HCT116 (cell line): ENCODE measurements at regions not wholly inside any gene's neighbourhood (a gene's known extent, or its start where the extent isn't known, plus 50 kb on each side); places are given as distances from the start of the nearest gene placed in this dataset.

Source experiments
- ATAC-seq: fragments of 200-7000 bp; cut with Tn5 transposase; 2 replicates; pipeline ENCODE4 v1.9.1; 2020; ENCODE audit warnings: mild to moderate bottlenecking, moderate library complexity
- BruUV-seq: library from RNA; stranded (reverse); fragments of 400-500 nt; replicated peaks from 2 replicates; lab custom pipeline; 2021; lab: Mats Ljungman, UMichigan
- CTCF ChIA-PET: fragments of 300-600 bp; sonication (Branson Sonifier 250); formaldehyde crosslinking; loops from one replicate; lab custom pipeline; 2021; ENCODE audit warnings: antibody characterized with exemption; lab: Charles Lee
- POLR2A ChIA-PET: fragments of 300-600, 350-600 bp; sonication (Branson Sonifier 250); formaldehyde crosslinking; loops from one replicate; lab custom pipeline; 2021; ENCODE audit warnings: antibody characterized with exemption; lab: Charles Lee
- RAD21 ChIA-PET, 2 experiments: fragments of 300-600 bp; sonication (Branson Sonifier 250); formaldehyde crosslinking; loops; one replicate each; lab custom pipeline; 2023; ENCODE audit warnings: low total read pairs in 2 of 2; ENCODE audit not compliant: uncharacterized antibody in 2 of 2, unreplicated experiment in 2 of 2, low non-redundant PET in 1 of 2; lab: Charles Lee
- DNase-seq: peaks from one replicate; pipeline ENCODE4 v3.0.0-alpha.2; 2010; ENCODE audit warnings: low read depth, low spot score
- H2AFZ ChIP-seq: fragments of 200-600 bp; shearing (Covaris generic), sonication (generic); 2 replicates; pipeline ENCODE4 v1.6.1; 2017; ENCODE audit warnings: low read depth, mixed run types, mixed read lengths, antibody characterized with exemption, low read length; ENCODE audit not compliant: poor library complexity, severe bottlenecking
- H3K27ac ChIP-seq: 2 replicates; pipeline ENCODE4 v1.5.1; 2012; ENCODE audit warnings: low read depth, low read length
- H3K27me3 ChIP-seq: fragments of 200-600 bp; sonication (generic); 2 replicates; pipeline ENCODE4 v1.6.1; 2016; ENCODE audit warnings: mixed run types, low read length, mixed read lengths; ENCODE audit not compliant: insufficient read depth
- H3K36me3 ChIP-seq, 2 experiments: fragments of 200-500 bp in 1 of 2; fragments of 200-600 bp in 1 of 2; sonication (Bioruptor generic) in 1 of 2; sonication (generic) in 1 of 2; 2 replicates each; pipeline versions ENCODE4 v1.5.1 to v1.6.1; 2014 to 2016; ENCODE audit warnings: low read length in 2 of 2, inconsistent platforms in 1 of 2, mixed read lengths in 1 of 2, mixed run types in 1 of 2; ENCODE audit not compliant: insufficient read depth in 2 of 2, control insufficient read depth in 1 of 2
- H3K4me1 ChIP-seq, 2 experiments: fragments of 200-600 bp in 1 of 2; sonication (generic) in 1 of 2; 2 replicates each; pipeline versions ENCODE4 v1.5.1 to v1.6.1; 2012 to 2017; ENCODE audit warnings: low read length in 2 of 2, inconsistent platforms in 1 of 2, mild to moderate bottlenecking in 1 of 2, mixed read lengths in 1 of 2, mixed run types in 1 of 2, moderate library complexity in 1 of 2; ENCODE audit not compliant: insufficient read depth in 2 of 2, control insufficient read depth in 1 of 2
- H3K4me2 ChIP-seq: fragments of 200-600 bp; sonication (generic); 2 replicates; pipeline ENCODE4 v1.6.1; 2017; ENCODE audit warnings: mixed run types, low read length, mixed read lengths
- H3K4me3 ChIP-seq, 2 experiments: fragments of 200-600 bp in 1 of 2; sonication (generic) in 1 of 2; replicated peaks in 1 of 2; 2 replicates each; pipeline ENCODE4 v1.5.1; 2011 to 2016; ENCODE audit warnings: low read length in 2 of 2, control low read depth in 1 of 2, low read depth in 1 of 2, mild to moderate bottlenecking in 1 of 2, mixed read lengths in 1 of 2, mixed run types in 1 of 2
- H3K79me2 ChIP-seq: fragments of 200-600 bp; sonication (generic); 2 replicates; pipeline ENCODE4 v1.6.1; 2017; ENCODE audit warnings: mild to moderate bottlenecking, mixed run types, low read length, moderate library complexity, mixed read lengths; ENCODE audit not compliant: insufficient read depth
- H3K9ac ChIP-seq: fragments of 200-600 bp; sonication (generic); 2 replicates; pipeline ENCODE4 v1.6.1; 2016; ENCODE audit warnings: low read length, mixed read lengths
- H3K9me2 ChIP-seq: fragments of 200-600 bp; sonication (generic), shearing (Covaris generic); 2 replicates; pipeline ENCODE4 v1.6.1; 2017; ENCODE audit warnings: mixed run types, mild to moderate bottlenecking, moderate library complexity; ENCODE audit not compliant: insufficient read depth
- H3K9me3 ChIP-seq, 2 experiments: fragments of 200-500 bp in 1 of 2; fragments of 200-600 bp in 1 of 2; sonication (Bioruptor generic) in 1 of 2; sonication (generic) in 1 of 2; 2 replicates each; pipeline ENCODE4 v1.6.1; 2014 to 2017; ENCODE audit warnings: low read length in 2 of 2, mixed read lengths in 2 of 2, inconsistent platforms in 1 of 2, low read depth in 1 of 2, mild to moderate bottlenecking in 1 of 2, mixed run types in 1 of 2, moderate library complexity in 1 of 2; ENCODE audit not compliant: control insufficient read depth in 1 of 2, insufficient read depth in 1 of 2
- H4K20me1 ChIP-seq: fragments of 200-600 bp; sonication (generic), shearing (Covaris generic); 2 replicates; pipeline ENCODE4 v1.6.1; 2017; ENCODE audit warnings: mixed run types, mild to moderate bottlenecking, moderate library complexity; ENCODE audit not compliant: insufficient read depth
- CBX3 ChIP-seq: IDR thresholded peaks from 2 replicates; pipeline ENCODE4 v1.6.1; 2012; ENCODE audit warnings: low read depth
- EGR1 ChIP-seq: IDR thresholded peaks from 2 replicates; pipeline ENCODE4 v1.6.1; 2012; ENCODE audit warnings: low read depth
- ELF1 ChIP-seq: IDR thresholded peaks from 2 replicates; pipeline ENCODE4 v1.6.1; 2012; ENCODE audit warnings: low read depth, borderline replicate concordance
- EZH2phosphoT487 ChIP-seq: fragments of 200-600 bp; IDR thresholded peaks from 2 replicates; pipeline ENCODE4 v1.6.1; 2018; ENCODE audit warnings: antibody characterized with exemption, borderline replicate concordance
- FOSL1 ChIP-seq: IDR thresholded peaks from 2 replicates; pipeline ENCODE4 v1.6.1; 2012; ENCODE audit warnings: low read depth
- JUND ChIP-seq: IDR thresholded peaks from 2 replicates; pipeline ENCODE4 v1.6.1; 2012
- MAX ChIP-seq: IDR thresholded peaks from 2 replicates; pipeline ENCODE4 v1.6.1; 2012
- POLR2A ChIP-seq: IDR thresholded peaks from 2 replicates; pipeline ENCODE4 v1.7.0; 2011; ENCODE audit warnings: borderline replicate concordance; ENCODE audit not compliant: insufficient read depth, insufficient read length; ENCODE audit errors: extremely low read depth
- POLR2AphosphoS5 ChIP-seq: IDR thresholded peaks from 2 replicates; pipeline ENCODE4 v1.6.1; 2011; ENCODE audit warnings: mild to moderate bottlenecking, low read depth, low read length, moderate library complexity
- RAD21 ChIP-seq: IDR thresholded peaks from 2 replicates; pipeline ENCODE4 v1.6.1; 2012; ENCODE audit warnings: low read depth, mild to moderate bottlenecking
- SP1 ChIP-seq: IDR thresholded peaks from 2 replicates; pipeline ENCODE4 v1.6.1; 2012; ENCODE audit warnings: low read depth
- SRF ChIP-seq: IDR thresholded peaks from 2 replicates; pipeline ENCODE4 v1.6.1; 2012; ENCODE audit warnings: low read depth
- TCF7L2 ChIP-seq: IDR thresholded peaks from 2 replicates; pipeline ENCODE4 v1.7.0; 2011; ENCODE audit warnings: borderline replicate concordance, inconsistent platforms; ENCODE audit not compliant: insufficient read depth, insufficient read length; ENCODE audit errors: extremely low read depth
- YY1 ChIP-seq: IDR thresholded peaks from 2 replicates; pipeline ENCODE4 v1.6.1; 2011; ENCODE audit warnings: low read length, low read depth, moderate library complexity, mild to moderate bottlenecking; ENCODE audit not compliant: insufficient replicate concordance; ENCODE audit errors: extremely low read depth
- ZFX ChIP-seq: fragments of 450-650 bp; IDR thresholded peaks from 2 replicates; pipeline ENCODE4 v1.6.1; 2017
- ZNF274 ChIP-seq: fragments of 200-500 bp; sonication (Bioruptor generic); IDR thresholded peaks from 2 replicates; pipeline ENCODE4 v1.6.1; 2014; ENCODE audit warnings: mild to moderate bottlenecking, low read depth, low read length, inconsistent platforms
- intact Hi-C: fragments of 100-400 bp; cut with micrococcal nuclease; formaldehyde crosslinking; loops from 2 replicates; pipeline ENCODE4 v1.10.0; 2022
- TF ChIP-seq, protein P1 (sequence below), 3 experiments: fragments of 200-600 bp in 1 of 3; sonication (generic) in 1 of 3; IDR thresholded peaks in 2 of 3; conservative IDR thresholded peaks in 1 of 3; 2 replicates each; pipeline ENCODE4 v1.5.1; 2012 to 2017; ENCODE audit warnings: low read depth in 2 of 3, low read length in 2 of 3, antibody characterized with exemption in 1 of 3, borderline replicate concordance in 1 of 3, control low read depth in 1 of 3, mild to moderate bottlenecking in 1 of 3, mixed read lengths in 1 of 3, mixed run types in 1 of 3, moderate library complexity in 1 of 3; ENCODE audit not compliant: insufficient read depth in 1 of 3

DNA sequence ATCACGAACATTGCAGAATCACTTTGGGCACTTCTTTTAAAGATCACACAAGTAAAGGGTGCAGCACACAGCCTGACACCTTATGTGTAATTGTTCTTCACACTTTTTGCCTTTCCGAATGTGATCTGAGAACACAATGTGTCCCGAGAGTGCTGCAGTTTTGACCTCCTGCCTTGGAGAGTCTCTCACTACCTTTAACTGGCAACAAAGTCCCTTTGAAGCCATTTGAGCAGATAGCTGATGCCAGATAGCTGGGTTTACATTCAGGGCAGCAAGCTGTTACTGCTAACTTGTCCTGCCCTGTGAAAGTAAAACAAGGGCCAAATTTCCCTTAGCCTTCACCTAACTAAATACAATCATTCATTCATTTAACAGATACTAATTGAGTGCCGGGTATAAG, 411.0 kb upstream of the DYNLRB2 start:
- Histone ChIP-seq H3K4me3 (no peak overlapping the region), H3K4me1 (no peaks in the 10 kb centered on the region), H4K20me1 (no peaks in the 10 kb centered on the region), H3K4me2 (no peak overlapping the region), H3K27ac (no peak overlapping the region), H3K79me2 (no peaks in the 10 kb centered on the region), H3K27me3 (no peaks in the 10 kb centered on the region), H3K9me2 (no peaks in the 10 kb centered on the region), H3K9me3 (peaks cover 52 to 55% of the 10 kb centered on the region in 2 experiments; a peak in 3 of 4 replicates), H3K36me3 (no peaks in the 10 kb centered on the region), H2AFZ (no peak overlapping the region), H3K9ac (no peak overlapping the region)
- ChIA-PET RAD21 (no interaction called here), POLR2A (no interaction called here), CTCF (no interaction called here)
- no TSS peak for BruUV-seq
- no peak for TF ChIP-seq SRF
- TF ChIP-seq SP1 = no peak
- no peak for TF ChIP-seq POLR2AphosphoS5
- no peak for TF ChIP-seq CBX3
- TF ChIP-seq RAD21 = no peak
- no peak for TF ChIP-seq POLR2A
- TF ChIP-seq FOSL1 = no peak
- no peak for TF ChIP-seq EGR1
- no peak for TF ChIP-seq ZNF274
- no peak for TF ChIP-seq ELF1
- TF ChIP-seq JUND = no peak
- no peak for TF ChIP-seq TCF7L2
- TF ChIP-seq, protein P1, sequence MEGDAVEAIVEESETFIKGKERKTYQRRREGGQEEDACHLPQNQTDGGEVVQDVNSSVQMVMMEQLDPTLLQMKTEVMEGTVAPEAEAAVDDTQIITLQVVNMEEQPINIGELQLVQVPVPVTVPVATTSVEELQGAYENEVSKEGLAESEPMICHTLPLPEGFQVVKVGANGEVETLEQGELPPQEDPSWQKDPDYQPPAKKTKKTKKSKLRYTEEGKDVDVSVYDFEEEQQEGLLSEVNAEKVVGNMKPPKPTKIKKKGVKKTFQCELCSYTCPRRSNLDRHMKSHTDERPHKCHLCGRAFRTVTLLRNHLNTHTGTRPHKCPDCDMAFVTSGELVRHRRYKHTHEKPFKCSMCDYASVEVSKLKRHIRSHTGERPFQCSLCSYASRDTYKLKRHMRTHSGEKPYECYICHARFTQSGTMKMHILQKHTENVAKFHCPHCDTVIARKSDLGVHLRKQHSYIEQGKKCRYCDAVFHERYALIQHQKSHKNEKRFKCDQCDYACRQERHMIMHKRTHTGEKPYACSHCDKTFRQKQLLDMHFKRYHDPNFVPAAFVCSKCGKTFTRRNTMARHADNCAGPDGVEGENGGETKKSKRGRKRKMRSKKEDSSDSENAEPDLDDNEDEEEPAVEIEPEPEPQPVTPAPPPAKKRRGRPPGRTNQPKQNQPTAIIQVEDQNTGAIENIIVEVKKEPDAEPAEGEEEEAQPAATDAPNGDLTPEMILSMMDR (IDR thresholded peaks at IDR 0.05 in 2 of 3, conservative IDR thresholded peaks at IDR 0.05 in 1 of 3; ENCODE audit: borderline replicate concordance in 1 of 3, insufficient read depth in 1 of 3, low read depth in 2 of 3, low read length in 2 of 3) = no peak
- TF ChIP-seq YY1 = no peak
- no peak for TF ChIP-seq ZFX
- no peak for TF ChIP-seq EZH2phosphoT487
- no peak for TF ChIP-seq MAX
- ATAC-seq = no peak
- DNase-seq = no peak
- intact Hi-C loops = no loop called here
